WTC11 (cell line): ENCODE measurements at regions not wholly inside any gene's neighbourhood (a gene's known extent, or its start where the extent isn't known, plus 50 kb on each side); places are given as distances from the start of the nearest gene placed in this dataset.

Experiments
- ATAC-seq: fragments of 200-7000 bp; cut with Tn5 transposase; 2 replicates; pipeline ENCODE4 v1.10.0; 2021; ENCODE audit warnings: mild to moderate bottlenecking, moderate library complexity
- CTCF ChIA-PET: fragments of 300-600 bp; sonication (Branson Sonifier 250); formaldehyde crosslinking; loops from one replicate; lab custom pipeline; 2021; ENCODE audit warnings: antibody characterized with exemption; lab: Charles Lee
- POLR2A ChIA-PET: fragments of 350-600 bp; sonication (Branson Sonifier 250); formaldehyde crosslinking; loops from one replicate; lab custom pipeline; 2021; ENCODE audit warnings: antibody characterized with exemption; lab: Charles Lee
- DNase-seq: peaks from one replicate; pipeline ENCODE4 v3.0.0; 2021; ENCODE audit warnings: low spot score
- H3K27ac Mint-ChIP-seq: 2 replicates; pipeline ENCODE4 v1.8.0; 2021; ENCODE audit warnings: mixed read lengths
- H3K27me3 Mint-ChIP-seq: 2 replicates; pipeline ENCODE4 v1.8.0; 2021; ENCODE audit warnings: low read depth, mild to moderate bottlenecking, moderate library complexity, mixed read lengths
- H3K36me3 Mint-ChIP-seq: 2 replicates; pipeline ENCODE4 v1.8.0; 2021; ENCODE audit warnings: mixed read lengths
- H3K4me1 Mint-ChIP-seq: 2 replicates; pipeline ENCODE4 v1.8.0; 2022; ENCODE audit warnings: mixed read lengths
- H3K4me3 Mint-ChIP-seq: 2 replicates; pipeline ENCODE4 v1.8.0; 2021; ENCODE audit warnings: mild to moderate bottlenecking, moderate library complexity, mixed read lengths
- H3K9me3 Mint-ChIP-seq: 2 replicates; pipeline ENCODE4 v1.8.0; 2021; ENCODE audit warnings: mixed read lengths
- CREB1 ChIP-seq: sonication (generic); formaldehyde crosslinking; IDR thresholded peaks from 2 replicates; pipeline ENCODE4 v1.8.0; 2023; ENCODE audit warnings: mild to moderate bottlenecking, missing genetic modification reagents
- FOXJ3 ChIP-seq: sonication (generic); formaldehyde crosslinking; IDR thresholded peaks from 2 replicates; pipeline ENCODE4 v1.9.0; 2021; ENCODE audit warnings: missing genetic modification reagents, mild to moderate bottlenecking, borderline replicate concordance
- GTF2I ChIP-seq: fragments of 250-450 bp; sonication (Bioruptor Pico); conservative IDR thresholded peaks from 2 replicates; pipeline ENCODE4 v1.4.0; 2021; ENCODE audit warnings: mild to moderate bottlenecking
- HMGXB4 ChIP-seq: sonication (generic); formaldehyde crosslinking; IDR thresholded peaks from 2 replicates; pipeline ENCODE4 v1.8.1; 2023; ENCODE audit warnings: mild to moderate bottlenecking, moderate library complexity, missing genetic modification reagents
- IRF2 ChIP-seq: sonication (generic); formaldehyde crosslinking; IDR thresholded peaks from 2 replicates; pipeline ENCODE4 v1.8.0; 2022; ENCODE audit warnings: low read depth, missing genetic modification reagents, borderline replicate concordance
- JAZF1 ChIP-seq: fragments of 250-450 bp; sonication (Bioruptor Pico); IDR thresholded peaks from 2 replicates; pipeline ENCODE4 v1.9.0; 2021; ENCODE audit warnings: moderate library complexity, mild to moderate bottlenecking, inconsistent platforms
- KAT7 ChIP-seq: sonication (generic); formaldehyde crosslinking; IDR thresholded peaks from 2 replicates; pipeline ENCODE4 v1.8.1; 2023; ENCODE audit warnings: missing genetic modification reagents, mild to moderate bottlenecking, borderline replicate concordance
- NR1H2 ChIP-seq: sonication (generic); formaldehyde crosslinking; IDR thresholded peaks from 2 replicates; pipeline ENCODE4 v1.9.0; 2021; ENCODE audit warnings: mild to moderate bottlenecking, moderate library complexity, missing genetic modification reagents
- SP1 ChIP-seq: sonication (generic); formaldehyde crosslinking; conservative IDR thresholded peaks from 2 replicates; pipeline ENCODE4 v1.8.1; 2022; ENCODE audit warnings: missing genetic modification reagents
- USF2 ChIP-seq: sonication (generic); formaldehyde crosslinking; IDR thresholded peaks from 2 replicates; pipeline ENCODE4 v1.8.1; 2023; ENCODE audit warnings: mild to moderate bottlenecking, missing genetic modification reagents, moderate library complexity
- ZNF232 ChIP-seq: sonication (generic); formaldehyde crosslinking; IDR thresholded peaks from 2 replicates; pipeline ENCODE4 v1.8.0; 2022; ENCODE audit warnings: mild to moderate bottlenecking, missing genetic modification reagents
- ZNF423 ChIP-seq: fragments of 250-450 bp; sonication (Bioruptor Pico); IDR thresholded peaks from 2 replicates; pipeline ENCODE4 v2.1.2; 2022; ENCODE audit warnings: mild to moderate bottlenecking, moderate library complexity
- ZNF425 ChIP-seq: fragments of 250-450 bp; sonication (Bioruptor Pico); conservative IDR thresholded peaks from 2 replicates; pipeline ENCODE4 v1.9.0; 2021; ENCODE audit warnings: mild to moderate bottlenecking
- TF ChIP-seq, protein P1 (sequence below): fragments of 250-450 bp; sonication (Bioruptor Pico); IDR thresholded peaks from 2 replicates; pipeline ENCODE4 v1.8.0; 2021; ENCODE audit warnings: mild to moderate bottlenecking
- TF ChIP-seq, protein P2 (sequence below): sonication (generic); formaldehyde crosslinking; conservative IDR thresholded peaks from 2 replicates; pipeline ENCODE4 v1.8.1; 2022; ENCODE audit warnings: mild to moderate bottlenecking, missing genetic modification reagents
- TF ChIP-seq, protein P3 (sequence below): sonication (generic); formaldehyde crosslinking; IDR thresholded peaks from 2 replicates; pipeline ENCODE4 v1.8.0; 2022; ENCODE audit warnings: mild to moderate bottlenecking, missing genetic modification reagents
- TF ChIP-seq, protein P4 (sequence below): sonication (generic); formaldehyde crosslinking; IDR thresholded peaks from 2 replicates; pipeline ENCODE4 v1.8.1; 2022; ENCODE audit warnings: mild to moderate bottlenecking, missing genetic modification reagents, moderate library complexity, borderline replicate concordance
- TF ChIP-seq, protein P5 (sequence below): sonication (generic); formaldehyde crosslinking; IDR thresholded peaks from 2 replicates; pipeline ENCODE4 v1.8.0; 2023; ENCODE audit warnings: missing genetic modification reagents, mild to moderate bottlenecking, borderline replicate concordance

DNA sequence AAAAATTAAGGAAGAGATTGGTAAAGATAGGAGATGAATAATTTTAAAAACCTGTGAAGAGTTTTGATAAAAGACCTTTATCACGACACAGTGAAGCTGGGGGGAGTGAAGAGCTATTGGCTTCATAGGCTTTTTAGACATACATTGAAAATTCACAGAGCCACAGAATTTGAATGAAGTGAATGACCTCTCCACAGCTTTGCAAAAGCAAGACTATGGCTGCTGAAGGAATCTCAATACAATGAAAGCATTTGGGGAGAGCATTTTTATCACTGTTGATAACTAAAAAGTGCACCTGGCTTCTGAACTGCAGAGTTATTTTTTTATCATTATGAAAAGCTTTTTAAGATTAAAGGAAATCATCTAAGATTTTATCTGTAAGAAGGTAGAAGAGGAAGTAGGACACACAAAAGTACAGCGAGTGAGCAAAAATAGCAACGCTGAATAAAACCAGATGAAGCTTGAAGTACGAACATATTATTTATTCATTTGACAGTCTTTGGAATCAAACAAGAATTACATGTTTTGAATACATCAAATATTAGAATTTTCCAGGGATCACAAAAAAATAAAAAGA lies 317.5 kb downstream of the KCNC2 start:
- POLR2A ChIA-PET = no interaction called here
- TF ChIP-seq, protein P1, sequence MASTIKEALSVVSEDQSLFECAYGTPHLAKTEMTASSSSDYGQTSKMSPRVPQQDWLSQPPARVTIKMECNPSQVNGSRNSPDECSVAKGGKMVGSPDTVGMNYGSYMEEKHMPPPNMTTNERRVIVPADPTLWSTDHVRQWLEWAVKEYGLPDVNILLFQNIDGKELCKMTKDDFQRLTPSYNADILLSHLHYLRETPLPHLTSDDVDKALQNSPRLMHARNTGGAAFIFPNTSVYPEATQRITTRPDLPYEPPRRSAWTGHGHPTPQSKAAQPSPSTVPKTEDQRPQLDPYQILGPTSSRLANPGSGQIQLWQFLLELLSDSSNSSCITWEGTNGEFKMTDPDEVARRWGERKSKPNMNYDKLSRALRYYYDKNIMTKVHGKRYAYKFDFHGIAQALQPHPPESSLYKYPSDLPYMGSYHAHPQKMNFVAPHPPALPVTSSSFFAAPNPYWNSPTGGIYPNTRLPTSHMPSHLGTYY (CRISPR knock-in tag) = no peak
- TF ChIP-seq CREB1 (CRISPR knock-in tag) (no peak), IRF2 (CRISPR knock-in tag) (no peak), GTF2I (no peak), JAZF1 (CRISPR knock-in tag) (no peak), ZNF232 (no peak), USF2 (CRISPR knock-in tag) (no peak), ZNF423 (CRISPR knock-in tag) (no peak), KAT7 (CRISPR knock-in tag) (no peak)
- CTCF ChIA-PET = interaction anchor here (1.3 kb wide), 1 partner anchor 89 kb away, joined by 4 read pairs; no protein-coding TSS in a partner anchor
- no peak for ATAC-seq
- no peak overlapping the region for H3K27ac Mint-ChIP-seq
- no peaks in the 10 kb centered on the region for H3K27me3 Mint-ChIP-seq
- no peak overlapping the region for H3K4me3 Mint-ChIP-seq
- H3K9me3 Mint-ChIP-seq = peaks cover 12% of the 10 kb centered on the region
- no peak for DNase-seq
- peaks cover 3% of the 10 kb centered on the region; the same call in 1 of the 2 replicates for H3K36me3 Mint-ChIP-seq
- 0 out of 2 replicates have a peak, but pooled peaks cover 3% of the 10 kb centered on the region for H3K4me1 Mint-ChIP-seq

DNA sequence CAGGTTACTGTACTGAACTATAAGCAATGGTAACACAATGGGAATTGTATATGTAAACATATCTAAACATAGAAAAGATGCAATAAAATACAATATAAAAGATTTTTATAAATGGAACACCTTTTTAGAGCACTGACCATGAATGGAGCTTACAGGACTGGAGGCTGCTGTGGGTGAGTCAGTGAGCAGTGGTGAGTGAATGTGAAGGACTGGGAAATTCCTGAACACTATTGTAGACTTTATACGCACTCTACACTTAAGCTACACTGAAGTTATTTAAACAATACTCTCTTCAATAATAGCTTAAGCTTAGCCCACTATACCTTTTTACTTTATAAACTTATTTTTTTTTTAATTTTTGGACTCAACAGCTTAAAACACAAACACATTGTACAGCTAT lies 313.5 kb downstream of the KCNC2 start:
- ATAC-seq (no peak), DNase-seq (no peak)
- Mint-ChIP-seq H3K9me3 (no peaks in the 10 kb centered on the region), H3K4me1 (no peaks in the 10 kb centered on the region), H3K27ac (no peak overlapping the region), H3K36me3 (no peaks in the 10 kb centered on the region), H3K27me3 (no peaks in the 10 kb centered on the region), H3K4me3 (no peak overlapping the region)
- ChIA-PET CTCF (interaction anchor here (1.3 to 1.4 kb wide), 2 partner anchors 10 to 93 kb away, joined by 3 read pairs; no protein-coding TSS in a partner anchor), POLR2A (no interaction called here)
- TF ChIP-seq ZNF425 (CRISPR knock-in tag) (no peak), HMGXB4 (no peak), JAZF1 (CRISPR knock-in tag) (no peak), FOXJ3 (CRISPR knock-in tag) (no peak), KAT7 (CRISPR knock-in tag) (no peak), SP1 (CRISPR knock-in tag) (no peak), NR1H2 (CRISPR knock-in tag) (no peak)
- TF ChIP-seq, protein P2, sequence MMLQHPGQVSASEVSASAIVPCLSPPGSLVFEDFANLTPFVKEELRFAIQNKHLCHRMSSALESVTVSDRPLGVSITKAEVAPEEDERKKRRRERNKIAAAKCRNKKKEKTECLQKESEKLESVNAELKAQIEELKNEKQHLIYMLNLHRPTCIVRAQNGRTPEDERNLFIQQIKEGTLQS (CRISPR knock-in tag) = no peak
- TF ChIP-seq, protein P3, sequence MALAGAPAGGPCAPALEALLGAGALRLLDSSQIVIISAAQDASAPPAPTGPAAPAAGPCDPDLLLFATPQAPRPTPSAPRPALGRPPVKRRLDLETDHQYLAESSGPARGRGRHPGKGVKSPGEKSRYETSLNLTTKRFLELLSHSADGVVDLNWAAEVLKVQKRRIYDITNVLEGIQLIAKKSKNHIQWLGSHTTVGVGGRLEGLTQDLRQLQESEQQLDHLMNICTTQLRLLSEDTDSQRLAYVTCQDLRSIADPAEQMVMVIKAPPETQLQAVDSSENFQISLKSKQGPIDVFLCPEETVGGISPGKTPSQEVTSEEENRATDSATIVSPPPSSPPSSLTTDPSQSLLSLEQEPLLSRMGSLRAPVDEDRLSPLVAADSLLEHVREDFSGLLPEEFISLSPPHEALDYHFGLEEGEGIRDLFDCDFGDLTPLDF (CRISPR knock-in tag) = no peak
- TF ChIP-seq, protein P4, sequence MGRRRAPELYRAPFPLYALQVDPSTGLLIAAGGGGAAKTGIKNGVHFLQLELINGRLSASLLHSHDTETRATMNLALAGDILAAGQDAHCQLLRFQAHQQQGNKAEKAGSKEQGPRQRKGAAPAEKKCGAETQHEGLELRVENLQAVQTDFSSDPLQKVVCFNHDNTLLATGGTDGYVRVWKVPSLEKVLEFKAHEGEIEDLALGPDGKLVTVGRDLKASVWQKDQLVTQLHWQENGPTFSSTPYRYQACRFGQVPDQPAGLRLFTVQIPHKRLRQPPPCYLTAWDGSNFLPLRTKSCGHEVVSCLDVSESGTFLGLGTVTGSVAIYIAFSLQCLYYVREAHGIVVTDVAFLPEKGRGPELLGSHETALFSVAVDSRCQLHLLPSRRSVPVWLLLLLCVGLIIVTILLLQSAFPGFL (CRISPR knock-in tag) = no peak
- TF ChIP-seq, protein P5, sequence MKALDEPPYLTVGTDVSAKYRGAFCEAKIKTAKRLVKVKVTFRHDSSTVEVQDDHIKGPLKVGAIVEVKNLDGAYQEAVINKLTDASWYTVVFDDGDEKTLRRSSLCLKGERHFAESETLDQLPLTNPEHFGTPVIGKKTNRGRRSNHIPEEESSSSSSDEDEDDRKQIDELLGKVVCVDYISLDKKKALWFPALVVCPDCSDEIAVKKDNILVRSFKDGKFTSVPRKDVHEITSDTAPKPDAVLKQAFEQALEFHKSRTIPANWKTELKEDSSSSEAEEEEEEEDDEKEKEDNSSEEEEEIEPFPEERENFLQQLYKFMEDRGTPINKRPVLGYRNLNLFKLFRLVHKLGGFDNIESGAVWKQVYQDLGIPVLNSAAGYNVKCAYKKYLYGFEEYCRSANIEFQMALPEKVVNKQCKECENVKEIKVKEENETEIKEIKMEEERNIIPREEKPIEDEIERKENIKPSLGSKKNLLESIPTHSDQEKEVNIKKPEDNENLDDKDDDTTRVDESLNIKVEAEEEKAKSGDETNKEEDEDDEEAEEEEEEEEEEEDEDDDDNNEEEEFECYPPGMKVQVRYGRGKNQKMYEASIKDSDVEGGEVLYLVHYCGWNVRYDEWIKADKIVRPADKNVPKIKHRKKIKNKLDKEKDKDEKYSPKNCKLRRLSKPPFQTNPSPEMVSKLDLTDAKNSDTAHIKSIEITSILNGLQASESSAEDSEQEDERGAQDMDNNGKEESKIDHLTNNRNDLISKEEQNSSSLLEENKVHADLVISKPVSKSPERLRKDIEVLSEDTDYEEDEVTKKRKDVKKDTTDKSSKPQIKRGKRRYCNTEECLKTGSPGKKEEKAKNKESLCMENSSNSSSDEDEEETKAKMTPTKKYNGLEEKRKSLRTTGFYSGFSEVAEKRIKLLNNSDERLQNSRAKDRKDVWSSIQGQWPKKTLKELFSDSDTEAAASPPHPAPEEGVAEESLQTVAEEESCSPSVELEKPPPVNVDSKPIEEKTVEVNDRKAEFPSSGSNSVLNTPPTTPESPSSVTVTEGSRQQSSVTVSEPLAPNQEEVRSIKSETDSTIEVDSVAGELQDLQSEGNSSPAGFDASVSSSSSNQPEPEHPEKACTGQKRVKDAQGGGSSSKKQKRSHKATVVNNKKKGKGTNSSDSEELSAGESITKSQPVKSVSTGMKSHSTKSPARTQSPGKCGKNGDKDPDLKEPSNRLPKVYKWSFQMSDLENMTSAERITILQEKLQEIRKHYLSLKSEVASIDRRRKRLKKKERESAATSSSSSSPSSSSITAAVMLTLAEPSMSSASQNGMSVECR (CRISPR knock-in tag) = no peak
